ENCODE measurements at regions not wholly inside any gene's neighbourhood (a gene's known extent, or its start where the extent isn't known, plus 50 kb on each side); places are given as distances from the start of the nearest gene placed in this dataset.

DNA sequence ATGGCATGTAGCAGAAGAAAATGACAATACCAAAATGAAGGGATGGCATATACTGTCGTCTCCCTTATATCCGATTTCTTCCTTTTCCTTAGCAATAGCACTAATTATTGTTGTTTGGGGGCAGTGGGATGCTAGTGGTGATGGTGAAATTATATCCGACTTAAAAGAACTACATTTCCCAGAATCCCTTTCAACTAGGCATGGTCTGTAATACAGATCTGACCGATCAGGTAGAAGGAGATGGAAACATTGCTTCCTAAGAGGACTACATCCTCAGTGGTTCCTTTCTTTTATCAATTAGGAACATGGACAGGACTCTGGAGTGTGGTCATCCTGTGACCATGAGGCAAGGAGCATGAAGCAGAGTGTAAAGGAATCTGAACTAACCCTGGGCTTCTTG, 532.6 kb downstream of the CBLN4 start:
- Histone ChIP-seq H3K9ac (ENCODE audit: low read length) (no peak overlapping the region), H3K79me2 (ENCODE audit: control insufficient read depth, insufficient read depth, low read length) (no peaks in the 10 kb centered on the region), H3K9me3 (ENCODE audit: control extremely low read depth in 1 of 3, control insufficient read depth in 2 of 3, insufficient read depth in 1 of 3, low read length in 2 of 3) (no peaks in the 10 kb centered on the region), H3K4me2 (replicated peaks; ENCODE audit: low read depth, low read length, poor library complexity, severe bottlenecking) (no peak overlapping the region), H3K4me1 (ENCODE audit: control insufficient read depth in 2 of 2, insufficient read depth in 2 of 2, low read length in 2 of 2) (no peaks in the 10 kb centered on the region), H3K27me3 (replicated peaks in 1 of 4; ENCODE audit: control extremely low read depth in 1 of 4, control insufficient read depth in 3 of 4, insufficient read depth in 4 of 4, low read length in 3 of 4) (no peaks in the 10 kb centered on the region), H3K4me3 (ENCODE audit: control extremely low read depth in 1 of 5, extremely low read depth in 1 of 5, insufficient read depth in 1 of 5, low read depth in 2 of 5, low read length in 4 of 5) (no peak overlapping the region), H2AFZ (ENCODE audit: insufficient read depth, low read depth, low read length, poor library complexity, severe bottlenecking) (no peak overlapping the region), H3K36me3 (replicated peaks in 1 of 2; ENCODE audit: control extremely low read depth in 1 of 2, control insufficient read depth in 1 of 2, extremely low read depth in 1 of 2, insufficient read depth in 2 of 2, low read length in 1 of 2) (no peaks in the 10 kb centered on the region), H4K20me1 (ENCODE audit: control insufficient read depth, insufficient read depth, low read length, poor library complexity, severe bottlenecking) (no peaks in the 10 kb centered on the region), H3K27ac (ENCODE audit: low read length in 2 of 2) (no peak overlapping the region)
- no CpG with 5 or more reads among the region's 4 CpGs for WGBS (ENCODE audit: insufficient coverage)
- TF ChIP-seq EZH2 (IDR thresholded peaks at IDR 0.05; ENCODE audit: borderline replicate concordance, insufficient read depth, low read depth, low read length, poor library complexity, severe bottlenecking): no peak
- TF ChIP-seq, protein P1, sequence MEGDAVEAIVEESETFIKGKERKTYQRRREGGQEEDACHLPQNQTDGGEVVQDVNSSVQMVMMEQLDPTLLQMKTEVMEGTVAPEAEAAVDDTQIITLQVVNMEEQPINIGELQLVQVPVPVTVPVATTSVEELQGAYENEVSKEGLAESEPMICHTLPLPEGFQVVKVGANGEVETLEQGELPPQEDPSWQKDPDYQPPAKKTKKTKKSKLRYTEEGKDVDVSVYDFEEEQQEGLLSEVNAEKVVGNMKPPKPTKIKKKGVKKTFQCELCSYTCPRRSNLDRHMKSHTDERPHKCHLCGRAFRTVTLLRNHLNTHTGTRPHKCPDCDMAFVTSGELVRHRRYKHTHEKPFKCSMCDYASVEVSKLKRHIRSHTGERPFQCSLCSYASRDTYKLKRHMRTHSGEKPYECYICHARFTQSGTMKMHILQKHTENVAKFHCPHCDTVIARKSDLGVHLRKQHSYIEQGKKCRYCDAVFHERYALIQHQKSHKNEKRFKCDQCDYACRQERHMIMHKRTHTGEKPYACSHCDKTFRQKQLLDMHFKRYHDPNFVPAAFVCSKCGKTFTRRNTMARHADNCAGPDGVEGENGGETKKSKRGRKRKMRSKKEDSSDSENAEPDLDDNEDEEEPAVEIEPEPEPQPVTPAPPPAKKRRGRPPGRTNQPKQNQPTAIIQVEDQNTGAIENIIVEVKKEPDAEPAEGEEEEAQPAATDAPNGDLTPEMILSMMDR (IDR thresholded peaks at IDR 0.05): no peak
- intact Hi-C loops (cut with micrococcal nuclease): no loop called here
- H3K27ac Mint-ChIP-seq: no peak overlapping the region
- no peak for ATAC-seq (ENCODE audit: low read depth)
- ChIA-PET POLR2A (no interaction called here), CTCF (no interaction called here)
- no peaks in the 10 kb centered on the region for H3K4me1 Mint-ChIP-seq
- peaks cover 2% of the 10 kb centered on the region for H3K9me3 Mint-ChIP-seq (ENCODE audit: insufficient read depth)
- H3K27me3 Mint-ChIP-seq: no peaks in the 10 kb centered on the region
- no peak overlapping the region for H3K4me3 Mint-ChIP-seq
- DNase-seq: no peak

DNA sequence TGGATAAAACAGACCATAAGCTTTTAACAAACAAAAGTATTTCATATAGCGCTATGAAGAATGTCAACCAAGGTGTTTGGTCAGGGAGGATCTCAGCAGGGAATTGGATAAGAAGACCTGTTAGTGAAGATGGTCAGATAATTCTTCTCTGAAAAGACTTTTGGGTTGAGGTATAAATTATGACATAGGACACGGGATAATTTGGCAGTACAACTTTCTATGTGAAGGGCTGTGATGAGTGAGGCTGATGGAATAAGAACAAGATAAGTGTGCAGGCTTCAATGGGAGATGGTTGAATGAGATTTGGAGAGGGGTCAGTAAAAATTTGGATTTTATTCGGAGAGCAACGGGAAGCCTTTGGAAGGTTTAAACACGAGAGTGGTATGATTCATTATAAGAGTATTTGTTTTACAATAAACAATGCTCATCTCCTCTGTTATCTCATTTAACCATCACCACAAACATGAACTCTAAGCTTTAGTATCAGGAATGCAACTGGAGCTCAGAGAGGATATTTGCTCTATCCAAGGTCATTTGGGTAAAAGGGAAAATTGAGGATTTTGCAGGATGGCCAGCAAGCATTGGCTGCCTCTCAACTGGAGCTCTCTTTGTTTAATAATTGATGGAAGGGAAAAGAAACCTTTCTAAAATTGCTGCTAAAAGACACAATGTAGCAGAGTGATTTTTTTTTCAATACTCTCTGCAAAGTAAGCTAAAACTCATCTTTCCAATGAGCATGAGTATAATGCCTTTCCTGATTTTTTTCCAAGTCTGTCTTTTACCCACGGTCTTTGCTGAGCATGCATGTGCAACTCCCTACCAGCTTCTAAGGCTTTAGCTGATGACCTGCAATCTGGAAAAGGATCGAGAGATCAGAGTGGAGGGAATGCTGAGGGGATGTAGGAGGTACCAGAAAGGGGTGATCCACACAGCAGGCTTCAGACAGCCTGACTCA, 534.0 kb downstream of the CBLN4 start:
- ChIA-PET POLR2A (no interaction called here), CTCF (no interaction called here)
- Histone ChIP-seq H3K36me3 (replicated peaks in 1 of 2; ENCODE audit: control extremely low read depth in 1 of 2, control insufficient read depth in 1 of 2, extremely low read depth in 1 of 2, insufficient read depth in 2 of 2, low read length in 1 of 2) (no peaks in the 10 kb centered on the region), H3K4me3 (ENCODE audit: control extremely low read depth in 1 of 5, extremely low read depth in 1 of 5, insufficient read depth in 1 of 5, low read depth in 2 of 5, low read length in 4 of 5) (no peak overlapping the region), H3K9me3 (ENCODE audit: control extremely low read depth in 1 of 3, control insufficient read depth in 2 of 3, insufficient read depth in 1 of 3, low read length in 2 of 3) (no peaks in the 10 kb centered on the region), H2AFZ (ENCODE audit: insufficient read depth, low read depth, low read length, poor library complexity, severe bottlenecking) (no peak overlapping the region), H3K79me2 (ENCODE audit: control insufficient read depth, insufficient read depth, low read length) (no peaks in the 10 kb centered on the region), H3K9ac (ENCODE audit: low read length) (no peak overlapping the region), H4K20me1 (ENCODE audit: control insufficient read depth, insufficient read depth, low read length, poor library complexity, severe bottlenecking) (no peaks in the 10 kb centered on the region), H3K4me2 (replicated peaks; ENCODE audit: low read depth, low read length, poor library complexity, severe bottlenecking) (no peak overlapping the region), H3K27ac (ENCODE audit: low read length in 2 of 2) (no peak overlapping the region), H3K27me3 (replicated peaks in 1 of 4; ENCODE audit: control extremely low read depth in 1 of 4, control insufficient read depth in 3 of 4, insufficient read depth in 4 of 4, low read length in 3 of 4) (no peaks in the 10 kb centered on the region), H3K4me1 (ENCODE audit: control insufficient read depth in 2 of 2, insufficient read depth in 2 of 2, low read length in 2 of 2) (no peaks in the 10 kb centered on the region)
- Mint-ChIP-seq H3K9me3 (ENCODE audit: insufficient read depth) (peaks cover 2% of the 10 kb centered on the region), H3K4me3 (no peak overlapping the region), H3K27ac (no peak overlapping the region), H3K4me1 (no peaks in the 10 kb centered on the region), H3K27me3 (no peaks in the 10 kb centered on the region)
- ATAC-seq (ENCODE audit: low read depth) (no peak), DNase-seq (no peak)
- 50% methylated on average over 3 of the region's 7 CpGs for WGBS (ENCODE audit: insufficient coverage)
- TF ChIP-seq, protein P1 (IDR thresholded peaks at IDR 0.05): no peak
- no peak for TF ChIP-seq EZH2 (IDR thresholded peaks at IDR 0.05; ENCODE audit: borderline replicate concordance, insufficient read depth, low read depth, low read length, poor library complexity, severe bottlenecking)
- intact Hi-C loops (cut with micrococcal nuclease): no loop called here
